Body of pancreas (tissue), 4 donors: ENCODE measurements at regions not wholly inside any gene's neighbourhood (a gene's known extent, or its start where the extent isn't known, plus 50 kb on each side); places are given as distances from the start of the nearest gene placed in this dataset.
"Not testable (repeated sequence)": the region's sequence is repeated elsewhere in the genome, so short reads cannot be mapped to it uniquely, and the experiment has no call there.

Experiments
- CTCF ChIP-seq, 7 experiments: fragments of 450-650 bp in 4 of 7; fragments of 200-600 bp in 3 of 7; sonication (generic) in 3 of 7; IDR thresholded peaks; one replicate each; pipeline ENCODE4 v1.5.1; 2016 to 2019; ENCODE audit warnings: antibody characterized with exemption in 7 of 7
- POLR2A ChIP-seq, 3 donors: fragments of 450-650 bp; IDR thresholded peaks; one replicate each; pipeline ENCODE4 v1.6.1; 2016; ENCODE audit warnings: antibody characterized with exemption in 3 of 3, mild to moderate bottlenecking in 2 of 3

GRCh38 chr6:96694429-96694828, 131.5 kb downstream of the FHL5 start:
- TF ChIP-seq POLR2A, CTCF (IDR thresholded peaks at IDR 0.05): not testable (repeated sequence)
